Calu3 (cell line): ENCODE measurements at regions not wholly inside any gene's neighbourhood (a gene's known extent, or its start where the extent isn't known, plus 50 kb on each side); places are given as distances from the start of the nearest gene placed in this dataset.

Source experiments
- BruUV-seq: library from RNA; stranded (reverse); fragments of 400-500 nt; replicated peaks from 2 replicates; lab custom pipeline; 2021; lab: Mats Ljungman, UMichigan
- CTCF ChIA-PET: fragments of 300-600 bp; sonication (Branson Sonifier 250); formaldehyde crosslinking; loops from one replicate; lab custom pipeline; 2022; ENCODE audit warnings: antibody characterized with exemption; lab: Charles Lee
- DNase-seq: peaks from one replicate; pipeline ENCODE4 v3.0.0; 2022
- H3K27ac Mint-ChIP-seq: one replicate; pipeline ENCODE4 v1.8.0; 2022; ENCODE audit warnings: mixed read lengths; ENCODE audit not compliant: unreplicated experiment
- H3K27me3 Mint-ChIP-seq: one replicate; pipeline ENCODE4 v1.8.0; 2022; ENCODE audit warnings: mixed read lengths; ENCODE audit not compliant: unreplicated experiment
- H3K36me3 Mint-ChIP-seq: one replicate; pipeline ENCODE4 v1.8.0; 2022; ENCODE audit warnings: mild to moderate bottlenecking, moderate library complexity, mixed read lengths; ENCODE audit not compliant: insufficient read depth, unreplicated experiment
- H3K4me1 Mint-ChIP-seq: one replicate; pipeline ENCODE4 v1.8.0; 2022; ENCODE audit warnings: mild to moderate bottlenecking, low read depth, mixed read lengths; ENCODE audit not compliant: unreplicated experiment
- H3K4me3 Mint-ChIP-seq: one replicate; pipeline ENCODE4 v1.8.0; 2022; ENCODE audit warnings: mild to moderate bottlenecking, low read depth, moderate library complexity, mixed read lengths; ENCODE audit not compliant: unreplicated experiment
- H3K9me3 Mint-ChIP-seq: one replicate; pipeline ENCODE4 v1.8.0; 2022; ENCODE audit warnings: low read depth, mixed read lengths; ENCODE audit not compliant: unreplicated experiment
- intact Hi-C: fragments of 100-400 bp; cut with micrococcal nuclease; formaldehyde crosslinking; loops from one replicate; pipeline ENCODE4 v1.10.0; 2022; ENCODE audit not compliant: unreplicated experiment
- TF ChIP-seq, protein P1 (sequence below): fragments of 200-600 bp; IDR thresholded peaks from one replicate; pipeline ENCODE4 v1.8.0; 2022; ENCODE audit warnings: antibody characterized with exemption; ENCODE audit not compliant: unreplicated experiment

DNA sequence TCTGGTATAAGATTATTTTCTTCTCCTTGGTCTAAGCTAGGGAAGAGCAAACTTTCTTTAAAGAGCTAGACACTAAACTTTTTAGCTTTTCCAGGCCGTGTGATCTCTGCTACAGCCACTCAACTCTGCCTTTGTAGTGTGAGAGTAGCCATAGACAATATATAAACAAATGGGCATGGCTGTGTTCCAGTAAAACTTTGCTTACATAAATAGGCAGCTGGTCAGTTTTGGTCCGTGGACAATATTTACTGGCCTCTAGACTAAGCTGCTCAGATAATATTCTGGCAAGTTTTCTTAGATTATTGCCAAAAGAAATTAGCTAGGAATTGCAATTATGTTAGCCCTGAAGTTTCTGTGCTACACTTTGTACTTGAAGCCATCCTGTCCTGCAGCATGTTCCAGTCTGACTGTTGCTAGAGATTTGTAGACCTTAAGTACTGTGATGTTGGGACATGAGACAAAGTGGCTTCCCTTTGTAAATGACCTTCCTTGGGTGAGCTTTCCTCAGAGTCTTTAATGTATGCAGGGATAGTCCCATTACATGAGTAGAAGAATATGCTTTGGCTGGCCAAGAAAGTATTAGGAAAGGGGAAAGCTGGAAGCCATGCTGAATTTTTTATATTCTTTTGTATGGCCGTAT lies 126.9 kb downstream of the SOX11 start:
- peaks cover 10% of the 10 kb centered on the region for H3K9me3 Mint-ChIP-seq
- H3K27ac Mint-ChIP-seq = no peak overlapping the region
- intact Hi-C loops = no loop called here
- no peak for DNase-seq
- no peaks in the 10 kb centered on the region for H3K4me1 Mint-ChIP-seq
- no peaks in the 10 kb centered on the region for H3K36me3 Mint-ChIP-seq
- TF ChIP-seq, protein P1, sequence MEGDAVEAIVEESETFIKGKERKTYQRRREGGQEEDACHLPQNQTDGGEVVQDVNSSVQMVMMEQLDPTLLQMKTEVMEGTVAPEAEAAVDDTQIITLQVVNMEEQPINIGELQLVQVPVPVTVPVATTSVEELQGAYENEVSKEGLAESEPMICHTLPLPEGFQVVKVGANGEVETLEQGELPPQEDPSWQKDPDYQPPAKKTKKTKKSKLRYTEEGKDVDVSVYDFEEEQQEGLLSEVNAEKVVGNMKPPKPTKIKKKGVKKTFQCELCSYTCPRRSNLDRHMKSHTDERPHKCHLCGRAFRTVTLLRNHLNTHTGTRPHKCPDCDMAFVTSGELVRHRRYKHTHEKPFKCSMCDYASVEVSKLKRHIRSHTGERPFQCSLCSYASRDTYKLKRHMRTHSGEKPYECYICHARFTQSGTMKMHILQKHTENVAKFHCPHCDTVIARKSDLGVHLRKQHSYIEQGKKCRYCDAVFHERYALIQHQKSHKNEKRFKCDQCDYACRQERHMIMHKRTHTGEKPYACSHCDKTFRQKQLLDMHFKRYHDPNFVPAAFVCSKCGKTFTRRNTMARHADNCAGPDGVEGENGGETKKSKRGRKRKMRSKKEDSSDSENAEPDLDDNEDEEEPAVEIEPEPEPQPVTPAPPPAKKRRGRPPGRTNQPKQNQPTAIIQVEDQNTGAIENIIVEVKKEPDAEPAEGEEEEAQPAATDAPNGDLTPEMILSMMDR = no peak
- no peak overlapping the region for H3K4me3 Mint-ChIP-seq
- CTCF ChIA-PET = no interaction called here
- H3K27me3 Mint-ChIP-seq = no peaks in the 10 kb centered on the region
- BruUV-seq = no TSS peak

DNA sequence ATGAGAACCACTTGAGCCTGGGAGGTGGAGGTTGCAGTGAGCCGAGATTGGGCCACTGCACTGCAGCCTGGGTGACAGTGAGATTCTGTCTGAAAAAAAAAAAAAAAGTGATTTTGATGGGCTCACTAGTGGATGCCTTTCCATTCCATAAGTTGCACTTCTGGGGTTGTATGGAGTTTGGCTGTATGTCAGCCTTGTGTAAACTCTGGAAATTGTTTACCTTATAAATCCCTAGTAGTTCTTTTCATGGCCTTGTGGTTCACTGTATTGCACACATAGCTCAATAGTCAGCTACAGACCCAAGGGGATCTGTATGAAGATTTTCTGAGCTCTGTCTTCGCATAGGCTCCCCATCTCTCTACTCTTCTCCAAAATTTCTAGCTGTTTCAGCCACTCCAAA lies 131.9 kb downstream of the SOX11 start:
- BruUV-seq = no TSS peak
- intact Hi-C loops = no loop called here

DNA sequence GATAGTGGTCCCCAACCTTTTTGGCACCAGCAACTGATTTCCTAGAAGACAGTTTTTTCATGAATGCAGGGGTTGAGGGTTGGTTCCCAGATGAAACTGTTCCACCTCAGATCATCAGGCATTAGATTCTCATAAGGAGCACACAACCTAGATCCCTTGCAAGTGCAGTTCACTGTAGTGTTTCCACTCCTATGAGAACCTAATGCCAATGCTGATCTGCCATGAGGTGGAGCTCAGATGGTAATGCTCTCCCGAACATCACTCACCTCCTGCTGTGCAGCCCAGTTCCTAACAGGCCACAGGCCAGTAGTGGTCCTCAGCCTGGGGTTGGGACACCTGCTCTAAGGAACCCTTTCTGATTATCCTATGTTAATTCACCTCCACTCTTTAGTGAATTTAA lies 133.5 kb downstream of the SOX11 start:
- Mint-ChIP-seq H3K27me3 (no peaks in the 10 kb centered on the region), H3K9me3 (peaks cover 31% of the 10 kb centered on the region), H3K36me3 (no peaks in the 10 kb centered on the region), H3K27ac (no peak overlapping the region), H3K4me3 (no peak overlapping the region), H3K4me1 (no peaks in the 10 kb centered on the region)
- BruUV-seq = no TSS peak
- DNase-seq = no peak
- CTCF ChIA-PET = no interaction called here
- intact Hi-C loops = no loop called here
- TF ChIP-seq, protein P1 = no peak

More for the DNA sequence above, 131.9 kb downstream of the SOX11 start:
- H3K27me3 Mint-ChIP-seq = no peaks in the 10 kb centered on the region
- CTCF ChIA-PET = no interaction called here
- no peaks in the 10 kb centered on the region for H3K4me1 Mint-ChIP-seq
- peaks cover 26% of the 10 kb centered on the region for H3K9me3 Mint-ChIP-seq
- H3K27ac Mint-ChIP-seq = no peak overlapping the region
- TF ChIP-seq, protein P1 = no peak
- no peak for DNase-seq
- no peaks in the 10 kb centered on the region for H3K36me3 Mint-ChIP-seq
- no peak overlapping the region for H3K4me3 Mint-ChIP-seq

DNA sequence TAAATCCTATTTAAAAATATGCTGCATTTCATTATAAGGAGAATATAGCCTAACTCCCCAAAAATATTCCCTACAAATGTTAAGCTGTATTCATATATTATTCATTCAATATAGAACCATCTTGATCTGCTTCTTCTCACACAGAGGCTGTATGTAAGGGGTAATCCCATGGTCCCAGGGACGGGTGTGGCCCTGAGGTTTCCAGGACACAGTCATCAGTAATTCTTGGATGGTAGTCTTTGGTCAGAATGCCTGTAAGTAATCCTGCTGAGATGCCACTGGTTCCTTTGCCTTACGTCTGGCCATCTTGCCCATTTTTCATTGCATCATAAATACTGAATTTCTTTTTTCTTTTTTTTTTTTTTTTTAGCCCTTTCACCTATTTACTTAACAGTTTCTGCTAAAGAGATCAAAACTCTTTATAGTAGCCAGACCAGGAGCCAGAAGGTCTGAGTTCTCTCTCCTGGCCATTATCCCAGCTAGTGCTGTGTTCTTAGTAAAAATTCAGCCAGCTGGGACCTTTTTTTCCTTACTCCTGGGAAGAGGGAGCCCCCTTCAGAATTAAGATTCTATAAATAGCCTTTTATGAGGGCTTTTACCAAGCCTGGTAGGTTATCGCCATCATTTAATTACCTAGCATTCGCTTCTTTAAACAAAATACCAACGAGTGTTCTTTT lies 134.9 kb downstream of the SOX11 start:
- H3K4me1 Mint-ChIP-seq = no peaks in the 10 kb centered on the region
- CTCF ChIA-PET = no interaction called here
- intact Hi-C loops = no loop called here
- no peak for DNase-seq
- no peaks in the 10 kb centered on the region for H3K36me3 Mint-ChIP-seq
- no peak overlapping the region for H3K27ac Mint-ChIP-seq
- H3K4me3 Mint-ChIP-seq = no peak overlapping the region
- H3K9me3 Mint-ChIP-seq = peaks cover 33% of the 10 kb centered on the region
- H3K27me3 Mint-ChIP-seq = no peaks in the 10 kb centered on the region
- TF ChIP-seq, protein P1 = no peak
- no TSS peak for BruUV-seq
